ENCODE measurements at regions not wholly inside any gene's neighbourhood (a gene's known extent, or its start where the extent isn't known, plus 50 kb on each side); places are given as distances from the start of the nearest gene placed in this dataset.
"Not testable (repeated sequence)": the region's sequence is repeated elsewhere in the genome, so short reads cannot be mapped to it uniquely, and the experiment has no call there.

- DNase-seq: no peak
Observed at GRCh38 chr13:44887515-44887914, 101.8 kb downstream of the NUFIP1 start.

GRCh38 chr13:44884076-44884729 lies 105.1 kb downstream of the NUFIP1 start:
- DNase-seq: no peak

- DNase-seq: no peak
Observed at GRCh38 chr13:44879452-44880058, 109.7 kb downstream of the NUFIP1 start.

GRCh38 chr13:44876782-44877324 lies 112.4 kb downstream of the NUFIP1 start:
- DNase-seq: no peak

GRCh38 chr13:44874886-44875630 lies 114.2 kb downstream of the NUFIP1 start:
- DNase-seq: no peak

- no peak for DNase-seq
Observed at GRCh38 chr13:44874176-44874575, 115.1 kb downstream of the NUFIP1 start.

- DNase-seq: no peak
Observed at GRCh38 chr13:44873461-44873860, 115.8 kb downstream of the NUFIP1 start.

- DNase-seq: no peak
Observed at GRCh38 chr13:44872751-44873150, 116.5 kb downstream of the NUFIP1 start.

GRCh38 chr13:44870456-44870929 lies 118.8 kb downstream of the NUFIP1 start:
- no peak for DNase-seq

GRCh38 chr13:44869167-44869566 lies 120.1 kb downstream of the NUFIP1 start:
- DNase-seq: no peak

- no peak for DNase-seq
Observed at GRCh38 chr13:44868397-44868796, 120.9 kb downstream of the NUFIP1 start.

- DNase-seq: no peak
Observed at GRCh38 chr13:44867825-44868224, 121.4 kb downstream of the NUFIP1 start.

- no peak for DNase-seq
Observed at GRCh38 chr13:44866411-44866911, 122.8 kb downstream of the NUFIP1 start.

- no peak for DNase-seq
Observed at GRCh38 chr13:44865722-44866410, 123.4 kb downstream of the NUFIP1 start.

- DNase-seq: not testable (repeated sequence)
Observed at GRCh38 chr13:44863641-44864040, 125.6 kb downstream of the NUFIP1 start.

GRCh38 chr13:44860454-44860853 lies 128.8 kb downstream of the NUFIP1 start:
- no peak for DNase-seq

- DNase-seq: no peak
Observed at GRCh38 chr13:44857736-44858135, 131.5 kb downstream of the NUFIP1 start.

- no peak for DNase-seq
Observed at GRCh38 chr13:44857061-44857460, 132.2 kb downstream of the NUFIP1 start.

GRCh38 chr13:44855860-44856259 lies 133.4 kb downstream of the NUFIP1 start:
- DNase-seq: no peak

- no peak for DNase-seq
Observed at GRCh38 chr13:44854313-44855060, 134.8 kb downstream of the NUFIP1 start.

- DNase-seq: no peak
Observed at GRCh38 chr13:44853641-44854040, 135.6 kb downstream of the NUFIP1 start.

Measured in midbrain (tissue), 1 donor.